LNCAP (cell line): ENCODE measurements at regions not wholly inside any gene's neighbourhood (a gene's known extent, or its start where the extent isn't known, plus 50 kb on each side); places are given as distances from the start of the nearest gene placed in this dataset.

Source experiments
- CTCF ChIP-seq: fragments of 450-650 bp; IDR thresholded peaks from 2 replicates; pipeline ENCODE4 v1.5.1; 2017; ENCODE audit warnings: mild to moderate bottlenecking

DNA sequence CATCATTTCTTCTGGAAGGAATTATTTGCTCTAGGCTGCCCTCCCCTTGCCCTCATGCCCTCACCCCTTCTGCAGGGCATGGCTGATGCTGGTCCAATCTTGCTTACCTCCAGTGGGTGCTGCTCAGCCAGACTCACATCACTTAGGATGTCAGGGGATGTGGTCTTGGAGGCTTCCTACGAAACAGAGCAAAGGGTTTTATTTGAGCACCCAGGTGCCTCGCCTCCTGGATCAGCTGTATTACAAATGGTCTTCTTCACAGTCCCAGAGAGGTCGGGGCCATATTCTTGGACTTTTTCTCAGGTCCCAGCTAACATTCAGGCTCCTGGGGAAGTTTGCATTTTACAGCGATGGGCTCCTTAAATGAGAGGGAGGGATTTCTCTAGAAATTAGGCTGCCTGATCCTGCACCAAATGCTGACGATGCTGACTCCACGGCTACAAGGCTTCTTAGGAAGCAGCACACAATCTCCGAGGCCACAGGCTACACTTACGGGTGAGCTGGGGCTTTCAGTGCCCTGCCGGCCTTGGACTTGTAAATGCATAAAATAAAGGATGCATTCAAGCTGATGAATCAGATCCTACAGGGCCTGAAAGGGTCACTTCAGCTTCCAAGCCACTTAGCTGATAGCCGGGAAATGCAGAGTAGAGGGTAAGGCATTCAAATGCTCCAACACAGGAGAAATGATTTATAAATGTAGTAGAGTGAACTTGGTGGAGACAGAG is 159.8 kb upstream of the ECI2 start:
- no peak for TF ChIP-seq CTCF

DNA sequence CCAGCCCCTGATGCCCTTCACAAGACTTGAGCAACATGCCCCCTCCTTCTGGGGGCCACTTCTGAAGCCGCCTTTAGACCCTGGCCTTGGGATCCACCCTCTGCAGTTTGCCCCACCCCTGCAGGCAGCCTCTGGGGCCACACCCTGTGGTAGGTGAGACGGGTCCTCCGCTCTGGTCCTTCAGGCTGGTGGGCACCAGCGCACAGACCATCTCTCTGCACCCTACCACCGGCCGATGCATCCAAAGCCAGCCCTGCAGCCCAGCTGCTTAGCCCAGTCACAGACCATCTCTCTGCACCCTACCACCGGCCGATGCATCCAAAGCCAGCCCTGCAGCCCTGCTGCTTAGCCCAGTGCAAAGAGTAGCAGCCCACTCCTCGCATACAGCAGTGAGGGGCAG is 159.3 kb upstream of the ECI2 start:
- no peak for TF ChIP-seq CTCF

- TF ChIP-seq CTCF = no peak
These were observed 156.4 kb upstream of the ECI2 start for GRCh38 chr6:4291453-4292403.

GRCh38 chr6:4289770-4290320 is 154.5 kb upstream of the ECI2 start:
- TF ChIP-seq CTCF = no peak

- TF ChIP-seq CTCF = no peak
These were observed 152.5 kb upstream of the ECI2 start for GRCh38 chr6:4287811-4288244.

DNA sequence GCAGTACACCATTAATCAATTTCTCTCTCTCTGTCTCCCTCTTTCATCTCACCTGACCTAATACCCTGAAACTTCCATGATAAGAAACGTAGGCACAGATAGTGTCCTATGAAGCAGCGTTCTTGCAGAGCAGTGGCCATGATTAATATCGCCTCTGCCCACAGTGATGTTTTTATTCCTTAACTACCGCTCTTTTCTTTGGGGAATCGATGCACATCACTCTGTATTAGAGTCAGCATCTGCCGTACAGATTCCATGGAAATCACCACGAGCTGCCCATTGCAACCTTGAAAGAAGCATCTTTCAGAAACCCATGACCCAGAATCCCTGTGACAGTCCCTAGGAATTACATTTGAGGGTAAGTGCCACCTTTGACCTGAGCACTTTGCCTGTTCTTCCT is 152.0 kb upstream of the ECI2 start:
- TF ChIP-seq CTCF = no peak

- no peak for TF ChIP-seq CTCF
These were observed 147.6 kb upstream of the ECI2 start for GRCh38 chr6:4282926-4283325.
